Stimulated activated CD8-positive, alpha-beta memory T cell treated with anti-CD3 and anti-CD28 coated beads, Interleukin-2, amount 100 ng/mL, for 48 hours (primary cell): ENCODE measurements at regions not wholly inside any gene's neighbourhood (a gene's known extent, or its start where the extent isn't known, plus 50 kb on each side); places are given as distances from the start of the nearest gene placed in this dataset.

Experiments
- DNase-seq, 2 donors: peaks; one replicate each; pipeline ENCODE4 v3.0.0-alpha.2; 2020; ENCODE audit warnings: low read depth in 2 of 2

DNA sequence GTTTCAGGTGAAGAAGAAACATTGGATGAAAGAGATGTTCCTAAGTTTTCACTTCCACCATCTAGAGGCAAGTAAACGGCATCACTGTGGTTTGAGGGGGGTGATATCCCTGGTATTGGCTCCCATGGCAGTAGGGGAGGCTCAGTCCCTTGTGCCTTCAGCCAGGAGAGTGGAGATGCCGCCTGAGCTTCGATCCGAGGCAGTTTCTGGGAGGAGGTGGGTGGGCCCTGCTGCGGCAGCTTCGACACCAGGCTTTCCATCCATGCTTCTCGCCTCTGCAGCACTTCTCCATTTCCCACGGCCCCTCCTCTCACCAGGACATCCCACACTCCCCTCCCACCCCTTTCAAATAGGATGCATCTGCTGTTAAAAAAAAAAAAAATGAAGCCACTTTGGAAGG is 258.3 kb downstream of the GADD45G start:
- DNase-seq = no peak

DNA sequence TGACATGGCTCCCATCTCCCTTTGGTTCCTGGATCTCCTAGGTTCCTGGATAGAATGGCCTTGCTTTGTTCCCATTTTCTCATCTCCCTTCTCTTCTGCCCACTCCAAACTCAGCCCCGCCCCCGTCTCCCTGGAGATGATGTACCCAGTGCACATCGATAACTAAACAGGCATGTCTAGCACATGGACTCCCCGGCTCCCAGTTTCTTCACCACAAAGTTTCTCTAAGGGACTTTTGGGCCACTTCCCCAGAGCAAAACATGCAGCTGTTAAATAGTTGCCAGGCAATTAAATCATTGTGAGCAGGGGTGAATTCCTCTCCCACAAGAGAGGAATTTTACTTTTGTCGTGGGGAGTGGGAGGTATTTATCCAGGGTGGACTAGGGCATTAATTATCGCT is 259.0 kb downstream of the GADD45G start:
- DNase-seq = no peak

DNA sequence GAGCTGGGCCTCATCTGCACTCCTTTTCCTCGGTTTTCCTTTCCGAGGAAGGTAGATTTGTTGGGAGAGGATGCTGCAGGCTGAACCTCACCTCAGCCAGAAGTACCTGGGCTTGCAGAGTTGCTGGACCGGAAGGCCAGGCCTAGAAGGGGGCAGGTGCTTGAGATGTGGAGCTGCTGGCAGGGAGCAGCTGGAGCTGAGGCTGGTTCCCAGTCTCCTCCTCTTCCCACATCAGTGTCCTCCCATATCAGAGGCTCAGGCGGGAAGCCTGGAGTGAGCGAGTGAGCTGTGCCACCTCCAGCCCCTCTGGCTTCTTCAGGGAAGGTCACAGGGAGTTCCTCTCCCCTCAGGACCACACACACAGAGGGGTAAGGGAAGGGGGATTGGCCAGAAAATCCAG is 259.4 kb downstream of the GADD45G start:
- no peak for DNase-seq

DNA sequence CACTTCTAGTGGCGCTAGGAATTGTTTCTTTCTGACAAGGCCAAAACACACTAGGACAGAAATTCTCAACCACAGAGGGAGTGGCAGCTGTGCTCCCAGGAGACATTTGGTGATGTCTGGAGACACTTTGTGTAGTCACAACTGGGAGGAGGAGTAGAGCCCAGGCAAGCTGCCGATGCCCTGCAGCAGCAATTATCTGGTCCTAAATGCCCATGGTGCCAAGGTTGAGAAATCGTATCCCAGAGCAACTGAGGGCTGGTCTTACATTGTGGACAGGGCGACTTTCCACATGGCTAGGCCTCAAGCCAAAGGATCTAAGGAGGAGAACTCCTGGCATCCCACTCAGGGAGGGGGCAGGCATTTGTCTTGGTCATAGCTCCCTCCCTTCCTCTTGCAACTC is 259.9 kb downstream of the GADD45G start:
- no peak for DNase-seq

DNA sequence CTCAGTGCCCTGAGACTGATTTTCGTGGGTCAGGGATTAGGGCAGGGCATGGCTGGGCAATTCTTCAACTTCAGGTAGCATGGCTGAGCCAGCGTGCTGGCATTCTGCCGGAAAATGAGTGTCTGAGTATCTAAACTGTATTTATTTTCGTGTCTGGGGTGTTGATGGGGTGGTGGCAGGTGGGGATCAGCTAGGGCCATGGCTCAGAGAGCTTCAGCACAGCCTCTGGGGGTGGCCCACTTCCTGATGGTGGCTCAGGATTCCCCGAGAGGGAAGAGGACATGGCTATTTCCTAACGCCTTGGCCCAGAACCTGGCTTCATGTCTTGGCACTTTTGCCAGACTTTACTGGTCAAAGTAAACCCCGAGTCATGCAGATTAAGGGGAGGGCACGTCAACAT is 260.5 kb downstream of the GADD45G start:
- DNase-seq = no peak

DNA sequence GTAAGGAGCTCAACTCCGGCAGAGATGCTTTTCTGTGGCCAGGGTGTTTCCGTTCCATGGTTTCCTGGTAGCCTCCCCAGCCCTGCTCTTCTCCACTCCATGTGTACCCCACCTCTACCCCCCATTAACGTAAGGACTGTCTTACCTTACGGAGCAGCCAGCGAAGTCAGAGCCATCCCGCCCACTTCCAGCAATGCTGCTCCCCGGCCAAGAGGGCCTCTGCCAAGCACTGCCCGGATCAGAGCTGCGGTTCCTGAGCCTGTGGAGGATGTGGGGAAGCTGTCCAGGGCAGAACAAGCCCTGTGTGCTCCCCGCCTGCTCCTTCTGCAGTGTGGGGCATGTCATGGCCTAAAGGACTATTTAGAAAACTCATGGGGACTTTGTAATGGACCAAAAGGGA is 261.2 kb downstream of the GADD45G start:
- no peak for DNase-seq

DNA sequence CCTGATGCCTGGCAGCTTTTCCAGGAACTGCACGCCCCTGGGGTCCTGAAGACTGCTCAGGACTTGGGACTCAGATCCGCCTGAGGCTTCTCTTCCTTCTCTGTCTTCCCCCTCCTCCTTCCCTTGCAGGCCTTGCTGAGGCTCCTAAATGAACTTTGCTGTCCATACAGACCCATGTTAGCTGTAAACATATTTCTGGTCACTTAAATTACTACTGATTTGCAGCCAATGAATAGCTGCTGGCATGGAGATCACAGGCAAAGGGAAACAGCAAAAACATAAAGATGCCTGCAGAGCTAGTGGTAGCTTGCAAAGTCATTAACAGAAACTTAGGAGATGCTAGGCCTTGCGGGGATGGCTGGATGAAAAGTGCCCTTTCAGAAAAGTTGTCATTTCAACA is 261.9 kb downstream of the GADD45G start:
- DNase-seq = no peak

DNA sequence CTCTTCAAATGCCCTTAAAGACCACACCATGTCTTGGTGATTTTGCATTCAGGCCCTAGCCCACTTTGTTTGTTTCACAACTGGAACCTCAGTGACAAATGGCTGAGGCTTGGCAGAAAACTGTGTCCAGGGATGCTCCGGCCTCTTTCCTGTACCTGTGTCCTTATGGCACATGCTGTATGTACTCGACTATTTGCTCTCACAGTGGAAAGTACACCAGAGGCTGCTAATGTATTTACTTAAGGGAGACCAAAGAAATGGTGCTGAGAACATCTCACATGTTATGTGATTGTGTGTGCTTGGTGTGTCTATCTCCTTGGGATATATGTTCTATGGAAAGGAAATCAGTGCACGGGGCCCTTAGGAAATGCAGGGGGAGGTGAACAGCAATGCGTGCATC is 263.3 kb downstream of the GADD45G start:
- no peak for DNase-seq

DNA sequence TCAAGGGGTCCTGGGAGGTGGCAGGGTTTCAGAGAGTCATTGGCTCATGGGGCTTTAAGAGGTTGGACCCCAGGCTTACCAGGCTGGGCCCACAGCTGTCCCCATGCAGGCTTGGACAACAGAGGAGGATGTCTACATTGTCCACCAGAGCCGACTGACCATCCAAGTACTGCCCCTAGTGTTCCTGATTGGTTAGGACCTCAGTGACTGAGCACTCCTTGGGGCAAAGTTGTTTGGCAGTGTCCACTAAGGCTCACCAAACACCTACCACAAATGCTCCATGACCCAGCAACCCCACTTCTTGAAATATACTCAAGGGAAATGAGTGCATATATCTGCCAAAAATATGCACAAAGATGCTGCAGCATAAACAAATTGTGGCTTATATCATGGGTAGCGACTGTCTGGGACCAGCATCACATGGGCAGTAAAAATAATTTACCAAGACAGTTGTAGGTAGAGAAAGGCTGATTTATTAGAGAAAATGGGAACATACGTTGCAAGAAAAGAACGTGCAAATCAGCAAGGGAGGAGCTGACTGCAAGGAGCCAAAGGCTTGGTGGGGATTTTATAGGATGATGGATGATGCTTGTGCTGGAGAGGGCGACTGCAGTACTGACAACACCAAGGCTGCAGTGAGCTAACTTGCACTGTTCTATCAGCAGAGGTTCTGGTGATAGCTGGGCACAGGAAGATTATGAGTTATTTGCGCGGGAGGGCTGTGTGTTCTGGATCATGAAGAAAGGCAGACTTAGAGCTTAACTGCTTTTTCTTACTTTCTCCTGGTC is 265.2 kb downstream of the GADD45G start:
- DNase-seq = no peak

DNA sequence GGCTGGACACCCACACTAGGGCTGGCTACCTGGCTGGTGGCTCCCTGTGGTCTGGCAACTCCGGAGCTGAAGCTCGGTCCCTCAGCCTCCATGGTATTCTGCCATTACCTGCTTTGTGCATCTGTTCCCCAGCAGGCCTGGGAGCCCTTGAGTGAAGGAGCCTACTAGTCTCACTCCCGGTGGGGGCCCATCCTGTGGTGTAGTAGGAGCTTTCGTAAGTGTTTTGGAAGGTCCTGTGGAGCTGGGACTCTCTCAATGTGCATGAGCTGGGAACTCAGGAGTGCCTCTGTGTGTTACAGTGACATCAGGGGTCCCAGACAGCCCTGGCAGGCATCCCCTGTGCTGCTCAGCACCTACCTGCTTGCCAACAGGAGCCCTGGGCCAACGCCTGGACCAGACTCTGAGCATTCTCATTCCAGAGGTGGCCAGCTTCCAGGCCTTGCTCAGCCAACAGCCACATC is 267.1 kb downstream of the GADD45G start:
- no peak for DNase-seq

DNA sequence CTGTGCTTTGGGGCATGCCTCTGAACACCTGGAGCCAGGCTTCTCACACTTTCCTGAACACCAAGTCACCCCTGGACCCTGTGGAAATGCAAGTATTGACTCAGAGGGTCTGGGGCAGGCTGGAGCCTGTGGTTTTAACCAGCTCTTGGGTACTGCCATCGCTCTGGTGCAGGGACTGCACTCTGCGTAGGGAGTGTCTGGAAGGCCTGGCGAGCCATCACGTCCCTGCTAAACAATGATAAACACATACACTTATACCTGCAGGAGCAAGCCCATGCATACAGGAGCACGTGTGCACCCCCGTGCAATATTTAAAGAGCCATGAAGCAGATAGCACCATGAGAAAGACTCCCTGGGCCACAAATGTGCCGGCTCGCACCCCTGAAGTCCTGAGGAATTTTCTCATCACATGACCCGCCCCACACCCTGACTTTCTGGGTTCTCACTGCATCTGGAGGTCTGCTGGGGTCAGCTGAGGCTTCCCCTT is 267.7 kb downstream of the GADD45G start:
- no peak for DNase-seq

DNA sequence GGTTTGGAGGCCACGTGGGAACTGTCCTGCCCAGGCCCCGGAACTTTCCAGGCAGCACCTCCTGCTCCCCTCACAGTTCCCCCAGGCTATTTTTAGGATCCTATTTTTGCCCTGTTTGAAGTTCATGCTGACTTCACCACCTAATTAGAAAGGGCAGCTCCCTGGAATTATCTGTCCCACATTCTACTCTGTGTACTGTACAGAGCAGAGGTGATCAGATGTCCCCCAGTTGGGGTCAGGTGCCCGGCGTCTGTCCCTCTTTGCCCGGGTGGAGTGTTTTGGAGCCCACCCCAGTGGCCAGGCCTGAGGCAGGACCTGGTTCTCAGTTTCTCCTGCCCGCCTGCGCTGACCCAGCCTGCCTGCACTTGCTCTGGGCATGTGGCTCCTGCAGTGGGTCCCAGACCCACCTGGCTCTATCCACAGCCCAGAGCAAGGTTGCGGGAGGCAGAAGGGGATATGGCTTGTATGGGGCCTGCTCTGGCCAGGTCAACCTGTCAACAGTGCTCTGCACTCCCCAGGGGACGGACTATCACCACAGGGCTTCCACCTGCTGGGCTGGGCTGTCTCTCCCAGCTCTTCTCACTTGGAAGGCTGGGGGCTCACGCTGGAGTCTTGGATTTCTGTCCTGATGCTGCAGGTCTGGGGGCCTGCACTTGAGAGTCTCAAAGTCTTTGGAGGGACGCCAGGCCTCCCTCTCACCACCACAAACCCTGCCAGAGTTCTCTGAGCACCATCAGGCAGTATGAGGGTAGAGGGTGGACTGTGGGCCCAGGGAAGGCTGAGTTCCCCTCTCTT is 268.3 kb downstream of the GADD45G start:
- DNase-seq = no peak

DNA sequence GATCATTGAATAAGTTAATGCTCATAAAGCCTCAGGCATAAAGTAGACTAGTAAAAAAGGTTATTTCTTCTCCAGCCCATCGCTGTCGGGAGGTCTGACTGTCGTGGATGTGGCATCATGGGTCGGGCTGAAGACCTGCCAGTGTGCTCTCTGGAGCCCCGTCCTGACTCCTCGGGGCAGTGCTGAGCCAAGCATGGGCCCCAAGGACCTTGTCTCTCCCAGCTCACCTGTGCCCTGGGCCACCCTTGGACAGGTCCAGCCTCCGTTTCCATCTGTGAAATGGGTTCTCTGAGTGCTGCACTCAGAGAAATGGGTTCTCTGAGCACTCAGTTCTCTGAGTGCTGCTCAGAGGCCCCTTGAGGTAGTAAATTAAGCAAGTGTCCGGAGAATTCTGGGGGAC is 269.0 kb downstream of the GADD45G start:
- no peak for DNase-seq

DNA sequence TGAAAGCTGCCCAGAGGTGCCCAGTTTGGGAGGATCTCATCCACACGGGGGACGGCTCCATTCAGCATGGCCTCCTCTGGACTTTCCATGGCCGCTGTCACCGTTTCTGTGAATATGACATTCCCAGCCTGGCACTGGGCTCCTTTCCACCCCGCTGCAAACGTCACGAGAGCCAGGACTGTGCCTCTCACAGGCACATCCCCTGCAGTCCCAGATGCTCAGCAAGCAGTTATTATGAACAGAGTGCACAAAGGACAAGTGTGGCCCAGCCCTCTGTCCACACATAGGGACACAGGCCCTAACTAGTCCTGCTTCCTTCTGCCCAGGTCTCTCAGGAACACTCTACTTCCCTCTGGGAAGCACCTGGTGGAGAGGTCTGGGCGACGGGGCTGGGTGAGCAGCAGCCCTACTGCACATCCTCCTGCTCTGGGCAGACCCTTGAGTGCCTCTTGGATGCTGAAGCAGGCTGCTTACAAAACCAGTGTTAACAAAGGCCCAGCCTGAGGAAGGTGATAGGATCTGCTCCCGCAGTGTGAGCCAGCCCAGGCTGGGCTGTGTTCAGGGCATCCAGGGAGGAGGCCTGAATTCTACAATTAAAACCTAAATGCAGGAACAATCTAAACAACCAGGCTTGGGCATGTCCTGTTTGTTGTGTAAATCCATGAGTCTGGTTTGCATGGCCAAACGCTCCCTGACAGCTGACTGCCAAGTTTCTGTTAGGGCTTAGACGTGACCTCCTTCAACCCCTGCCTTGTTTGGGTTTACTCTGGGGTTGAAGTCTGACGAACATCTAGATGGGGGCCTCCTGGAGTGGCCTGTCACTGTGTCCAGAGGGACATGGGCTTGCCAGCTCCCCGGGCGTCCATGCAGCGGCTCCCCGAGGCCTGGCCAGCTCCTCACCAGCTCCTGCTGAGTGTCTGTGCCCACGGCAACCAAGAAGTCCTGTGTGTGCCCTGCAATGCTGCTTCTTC is 269.8 kb downstream of the GADD45G start:
- DNase-seq = no peak

DNA sequence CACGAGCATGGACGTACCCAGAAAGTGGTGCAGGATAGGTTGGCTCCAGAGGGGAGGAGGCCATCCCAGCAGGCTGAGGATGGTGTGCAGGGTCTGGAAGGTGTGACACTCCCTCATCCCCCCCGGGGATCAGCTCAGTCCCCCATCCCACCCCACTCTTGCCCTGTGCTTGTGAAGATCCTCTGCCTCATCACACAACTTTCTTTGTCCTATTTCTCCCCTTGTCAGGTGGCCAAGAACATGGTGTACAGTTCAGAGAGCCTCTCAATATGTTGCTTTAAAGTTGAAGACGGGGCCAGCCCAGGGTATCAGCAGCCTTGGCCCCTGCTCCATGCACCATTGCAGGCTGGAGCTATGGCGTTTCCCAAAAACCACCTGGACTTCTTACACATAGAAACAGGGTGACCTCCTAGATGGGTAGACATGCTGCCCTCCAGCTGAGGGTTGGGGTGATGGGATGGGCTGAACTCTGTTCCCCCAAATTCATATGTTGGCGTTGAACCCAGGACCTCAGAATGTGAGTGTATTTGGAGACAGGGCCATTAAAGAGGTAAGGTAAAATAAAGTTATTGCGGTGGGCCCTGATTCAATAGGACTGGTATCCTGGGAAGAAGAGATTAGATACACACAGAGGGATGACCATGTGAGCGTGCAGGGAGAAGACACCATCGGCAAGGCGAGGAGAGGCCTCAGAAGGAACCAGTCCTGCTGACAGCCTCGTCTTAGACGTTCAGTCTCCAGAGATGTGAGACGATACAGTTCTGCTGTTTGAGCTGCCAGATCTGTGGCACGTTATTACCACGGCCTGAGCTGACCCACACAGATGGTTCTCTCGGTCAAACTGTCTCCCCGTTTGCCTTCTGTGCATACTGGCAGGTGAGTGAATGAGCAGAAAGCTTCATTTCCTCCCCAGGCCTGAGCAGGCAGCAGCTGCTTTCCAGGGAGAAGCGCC is 272.5 kb downstream of the GADD45G start:
- DNase-seq = no peak

DNA sequence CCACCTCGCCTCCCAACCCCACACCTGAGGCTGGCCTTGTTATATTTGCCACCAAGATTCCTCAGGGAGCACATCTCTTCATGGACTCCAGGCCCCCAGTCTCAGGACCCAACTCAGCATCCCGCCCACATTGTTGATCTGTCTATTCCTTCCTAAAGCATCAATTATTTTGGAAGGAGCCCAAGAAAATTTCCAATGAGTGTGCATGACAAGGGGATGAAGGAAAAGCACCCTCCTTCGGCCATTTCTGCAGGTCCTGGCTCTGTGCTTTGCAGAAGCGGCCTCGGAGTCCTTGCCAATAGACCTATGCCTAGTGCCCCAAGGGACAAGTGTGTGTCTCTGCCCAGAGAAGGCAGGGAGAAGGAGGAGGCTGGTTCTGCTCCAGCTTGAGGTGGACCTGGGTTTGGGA is 273.2 kb downstream of the GADD45G start:
- DNase-seq = no peak

DNA sequence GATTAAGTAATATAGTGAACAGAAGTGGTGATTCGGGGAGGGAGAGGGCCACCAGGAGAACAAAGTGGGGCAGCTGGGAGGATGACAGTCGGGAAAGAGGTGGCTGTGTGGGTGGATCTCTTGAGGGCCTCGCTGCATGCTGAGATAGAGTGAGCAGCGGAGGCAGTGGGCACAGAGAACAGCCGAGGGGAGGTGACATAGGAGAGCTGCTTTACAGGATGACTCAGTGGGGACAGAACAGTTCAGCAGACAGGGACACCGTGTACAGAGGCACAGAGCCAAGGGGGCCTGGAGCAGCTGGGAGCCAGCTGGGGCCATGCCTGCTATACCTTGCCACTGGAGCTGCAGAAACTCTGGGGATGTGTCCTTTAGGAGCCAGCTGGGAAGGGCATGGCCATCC is 273.9 kb downstream of the GADD45G start:
- no peak for DNase-seq

DNA sequence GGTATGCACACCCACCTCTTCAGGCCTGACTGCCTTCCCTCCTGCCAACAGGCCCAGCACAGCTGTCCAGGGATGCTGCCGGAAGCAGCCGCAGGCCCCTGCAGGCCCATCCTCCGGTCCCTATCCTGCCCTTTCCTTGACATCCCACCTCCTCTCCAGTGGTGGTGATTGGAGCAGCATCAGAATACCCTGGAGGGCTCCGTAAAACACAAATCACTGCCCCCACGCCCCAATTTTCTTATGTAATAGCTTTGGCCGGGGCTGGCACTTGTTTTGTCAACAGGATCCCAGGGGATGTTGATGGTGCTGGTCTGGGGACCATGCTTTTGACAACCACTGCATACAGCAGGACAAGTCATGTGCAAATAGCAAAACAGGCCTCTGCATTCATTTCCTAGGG is 274.5 kb downstream of the GADD45G start:
- no peak for DNase-seq

DNA sequence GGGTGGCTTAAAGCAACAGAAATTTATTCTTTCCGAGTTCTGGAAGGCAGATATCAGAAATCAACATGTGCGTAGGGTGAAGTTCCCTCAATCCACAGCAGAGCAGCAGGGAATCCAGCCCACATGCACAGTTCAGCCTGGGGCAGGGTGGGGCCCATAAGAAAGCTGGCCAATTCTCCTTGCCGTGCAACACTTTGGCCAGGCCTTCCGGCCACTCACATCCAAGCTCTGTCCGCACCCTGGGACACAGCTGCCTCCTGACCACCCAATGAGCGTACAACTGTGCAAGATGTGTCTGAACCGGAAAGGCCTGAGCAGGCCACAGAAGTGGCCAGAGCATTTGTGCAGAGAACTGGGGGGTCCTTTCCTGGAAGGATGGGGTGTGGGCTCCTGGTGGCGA is 274.9 kb downstream of the GADD45G start:
- DNase-seq = no peak

DNA sequence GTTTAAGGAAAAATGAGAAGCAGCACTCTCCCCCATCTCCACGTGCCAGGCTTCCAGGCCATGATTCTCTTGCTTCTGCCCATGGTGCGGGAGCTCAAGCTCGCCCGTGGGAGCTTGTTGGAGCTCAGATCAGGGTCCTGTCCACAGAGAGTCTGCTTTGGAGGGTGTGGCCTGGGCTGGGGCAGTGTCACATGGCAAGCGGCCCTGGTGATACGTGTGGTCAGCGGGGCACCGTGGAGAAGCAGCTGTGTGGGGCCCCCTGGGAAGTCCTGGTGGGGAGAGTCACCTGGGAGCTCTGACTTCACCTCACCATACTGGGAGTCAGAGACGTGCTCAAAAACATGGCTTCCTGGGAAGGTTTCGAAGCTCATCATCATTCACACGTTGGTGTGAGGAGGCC is 275.3 kb downstream of the GADD45G start:
- no peak for DNase-seq

DNA sequence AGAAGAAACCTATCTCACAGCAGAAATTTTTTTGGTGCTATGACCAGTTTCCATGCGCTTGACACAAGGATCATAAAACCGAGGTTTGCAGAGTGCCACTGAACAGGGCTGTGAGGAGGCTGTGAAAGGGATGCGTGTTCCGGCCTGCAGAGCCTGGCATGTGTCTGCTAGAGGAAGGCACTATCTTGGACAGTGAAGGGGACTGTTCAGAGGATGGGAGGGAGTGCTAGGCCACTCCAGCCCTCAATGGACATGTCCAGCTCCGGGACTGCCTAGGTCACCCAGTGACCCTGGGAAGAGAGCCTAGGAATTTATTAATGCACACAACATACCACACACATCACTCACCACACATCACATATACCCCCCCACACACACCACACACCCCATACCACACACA is 275.9 kb downstream of the GADD45G start:
- no peak for DNase-seq
